OCI-LY1 (cell line): ENCODE measurements at regions not wholly inside any gene's neighbourhood (a gene's known extent, or its start where the extent isn't known, plus 50 kb on each side); places are given as distances from the start of the nearest gene placed in this dataset.

Experiments used
- H2AFZ ChIP-seq: fragments of 200-600 bp; sonication (generic), shearing (Covaris generic); 2 replicates; pipeline ENCODE4 v1.6.0; 2014; ENCODE audit warnings: antibody characterized with exemption, mild to moderate bottlenecking, low read length
- H3F3A ChIP-seq: fragments of 200-600 bp; sonication (generic), shearing (Covaris generic); 2 replicates; pipeline ENCODE4 v1.6.0; 2014; ENCODE audit warnings: mild to moderate bottlenecking, antibody characterized with exemption, low read length, moderate library complexity; ENCODE audit not compliant: insufficient read depth
- H3K27ac ChIP-seq: fragments of 200-600 bp; sonication (generic); 2 replicates; pipeline ENCODE4 v1.5.1; 2014; ENCODE audit warnings: low read length, mixed run types, mild to moderate bottlenecking, low read depth; ENCODE audit not compliant: poor library complexity, severe bottlenecking
- H3K27me3 ChIP-seq: fragments of 200-600 bp; sonication (generic); 2 replicates; pipeline ENCODE4 v1.6.0; 2014; ENCODE audit warnings: antibody characterized with exemption, mild to moderate bottlenecking, low read length, moderate library complexity; ENCODE audit not compliant: insufficient read depth
- H3K36me3 ChIP-seq: fragments of 200-600 bp; sonication (generic); 2 replicates; pipeline ENCODE4 v1.6.1; 2014; ENCODE audit warnings: mild to moderate bottlenecking, antibody characterized with exemption, low read length, moderate library complexity, mixed read lengths; ENCODE audit not compliant: insufficient read depth
- H3K4me1 ChIP-seq: fragments of 200-600 bp; sonication (generic); 2 replicates; pipeline ENCODE4 v1.5.1; 2014; ENCODE audit warnings: mild to moderate bottlenecking, low read length, moderate library complexity; ENCODE audit not compliant: insufficient read depth, severe bottlenecking
- H3K4me2 ChIP-seq: fragments of 200-600 bp; sonication (generic), shearing (Covaris generic); 2 replicates; pipeline ENCODE4 v1.6.1; 2014; ENCODE audit warnings: low read length
- H3K4me3 ChIP-seq: fragments of 200-600 bp; sonication (generic); 2 replicates; pipeline ENCODE4 v1.5.1; 2014; ENCODE audit warnings: low read length, low read depth, mild to moderate bottlenecking, mixed read lengths; ENCODE audit not compliant: poor library complexity, severe bottlenecking
- H3K79me2 ChIP-seq: fragments of 200-600 bp; shearing (Covaris generic); 2 replicates; pipeline ENCODE4 v1.6.1; 2016; ENCODE audit warnings: mixed run types, low read length, mixed read lengths; ENCODE audit not compliant: insufficient read depth
- H3K9ac ChIP-seq: fragments of 200-600 bp; sonication (generic), shearing (Covaris generic); 2 replicates; pipeline ENCODE4 v1.6.1; 2014; ENCODE audit warnings: mild to moderate bottlenecking, low read length, mixed read lengths
- H3K9me2 ChIP-seq: fragments of 200-600 bp; sonication (generic), shearing (Covaris generic); 2 replicates; pipeline ENCODE4 v1.6.1; 2014; ENCODE audit warnings: low read depth, mild to moderate bottlenecking, low read length, mixed read lengths
- H3K9me3 ChIP-seq: fragments of 200-600 bp; shearing (Covaris generic); 2 replicates; pipeline ENCODE4 v1.6.1; 2014; ENCODE audit warnings: low read length, mixed read lengths
- H4K20me1 ChIP-seq: fragments of 200-600 bp; sonication (generic), shearing (Covaris generic); 2 replicates; pipeline ENCODE4 v1.6.0; 2016; ENCODE audit warnings: mild to moderate bottlenecking, low read length; ENCODE audit not compliant: insufficient read depth
- CTCF ChIP-seq: fragments of 200-600 bp; sonication (generic), shearing (Covaris generic); IDR thresholded peaks from 2 replicates; pipeline ENCODE4 v1.5.1; 2017; ENCODE audit warnings: mild to moderate bottlenecking, antibody characterized with exemption, low read length, moderate library complexity, mixed read lengths
- EZH2 ChIP-seq: fragments of 200-600 bp; sonication (generic), shearing (Covaris generic); IDR thresholded peaks from 2 replicates; pipeline ENCODE4 v1.8.0; 2017; ENCODE audit warnings: borderline replicate concordance, mixed run types, mild to moderate bottlenecking, antibody characterized with exemption, low read length, moderate library complexity, mixed read lengths

DNA sequence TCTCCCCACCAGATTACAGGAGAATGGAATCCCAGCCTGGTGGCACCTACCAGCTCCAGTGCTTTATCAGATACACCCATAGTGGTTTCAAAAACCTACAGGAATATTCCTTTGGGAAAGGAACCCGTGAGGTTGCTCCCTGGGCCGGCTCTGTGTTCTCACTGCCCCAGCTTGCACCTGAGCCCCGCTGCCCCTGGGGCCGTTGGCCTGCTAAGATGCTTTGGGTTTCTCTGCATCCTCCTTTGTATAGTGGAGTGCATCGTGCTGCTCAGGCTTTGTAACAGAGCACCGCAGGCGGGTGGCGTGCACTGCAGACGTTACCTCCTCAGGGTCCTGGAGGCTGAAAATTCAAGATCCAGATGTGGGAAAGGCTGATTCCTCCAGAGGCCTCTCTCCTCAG is 414.1 kb downstream of the BRD1 start:
- no peak for TF ChIP-seq EZH2
- no peak; the same call in 1 of the 2 replicates for TF ChIP-seq CTCF
- Histone ChIP-seq H3K9ac (no peak overlapping the region), H3K4me2 (no peak overlapping the region)

DNA sequence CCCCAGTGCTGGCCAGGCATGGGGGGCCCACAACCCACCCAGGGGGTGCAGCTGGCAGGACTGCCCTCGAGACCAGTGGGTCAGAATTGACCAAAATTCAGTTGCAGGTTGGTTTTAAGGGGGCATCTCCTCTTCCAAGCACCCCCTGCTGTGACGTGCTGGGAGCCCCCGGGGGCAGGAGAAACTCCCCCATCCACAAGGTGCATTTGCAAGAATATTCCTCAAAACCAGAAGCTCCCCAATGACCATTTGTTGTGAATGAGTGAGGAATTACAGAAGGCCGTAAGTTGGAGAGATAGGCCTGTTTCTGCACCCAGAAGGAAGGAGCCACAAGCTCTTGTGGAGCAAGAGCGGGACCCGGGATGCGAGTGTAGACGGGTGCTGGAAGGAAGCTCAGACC is 414.5 kb downstream of the BRD1 start:
- Histone ChIP-seq H3K36me3 (no peaks in the 10 kb centered on the region), H4K20me1 (no peaks in the 10 kb centered on the region), H3K4me3 (no peak overlapping the region), H3K9ac (no peak overlapping the region), H3K27ac (no peak overlapping the region), H3K4me1 (no peaks in the 10 kb centered on the region), H3K4me2 (no peak overlapping the region), H2AFZ (no peak overlapping the region), H3F3A (no peaks in the 10 kb centered on the region), H3K9me3 (no peaks in the 10 kb centered on the region), H3K27me3 (no peaks in the 10 kb centered on the region), H3K9me2 (no peaks in the 10 kb centered on the region), H3K79me2 (no peaks in the 10 kb centered on the region)
- no peak for TF ChIP-seq EZH2
- no peak for TF ChIP-seq CTCF

More for the DNA sequence above, 414.1 kb downstream of the BRD1 start:
- Histone ChIP-seq H4K20me1 (no peaks in the 10 kb centered on the region), H3K4me3 (no peak overlapping the region), H3F3A (no peaks in the 10 kb centered on the region), H3K9me3 (no peaks in the 10 kb centered on the region), H3K27ac (no peak overlapping the region), H3K4me1 (no peaks in the 10 kb centered on the region), H3K79me2 (no peaks in the 10 kb centered on the region), H2AFZ (no peak overlapping the region), H3K27me3 (no peaks in the 10 kb centered on the region), H3K36me3 (no peaks in the 10 kb centered on the region), H3K9me2 (no peaks in the 10 kb centered on the region)

GRCh38 chr22:49412236-49412635 is 415.4 kb downstream of the BRD1 start:
- no peaks in the 10 kb centered on the region for H3K4me1 ChIP-seq

More at GRCh38 chr22:49412236-49412635, 415.4 kb downstream of the BRD1 start:
- Histone ChIP-seq H3K9me2 (no peaks in the 10 kb centered on the region), H3K36me3 (no peaks in the 10 kb centered on the region), H2AFZ (no peak overlapping the region), H3K9me3 (no peaks in the 10 kb centered on the region), H3K27ac (no peak overlapping the region), H3K4me3 (no peak overlapping the region), H4K20me1 (no peaks in the 10 kb centered on the region), H3K79me2 (no peaks in the 10 kb centered on the region), H3K9ac (no peak overlapping the region), H3K4me2 (no peak overlapping the region), H3F3A (no peaks in the 10 kb centered on the region), H3K27me3 (no peaks in the 10 kb centered on the region)
- TF ChIP-seq EZH2, result no peak
- no peak for TF ChIP-seq CTCF
